HG03095 (cell line): ENCODE measurements at regions not wholly inside any gene's neighbourhood (a gene's known extent, or its start where the extent isn't known, plus 50 kb on each side); places are given as distances from the start of the nearest gene placed in this dataset.

Experiments used
- ATAC-seq: cut with Tn5 transposase; IDR thresholded peaks from one replicate; pipeline ENCODE4 v1.9.1; 2021; ENCODE audit warnings: moderate library complexity; ENCODE audit not compliant: unreplicated experiment

DNA sequence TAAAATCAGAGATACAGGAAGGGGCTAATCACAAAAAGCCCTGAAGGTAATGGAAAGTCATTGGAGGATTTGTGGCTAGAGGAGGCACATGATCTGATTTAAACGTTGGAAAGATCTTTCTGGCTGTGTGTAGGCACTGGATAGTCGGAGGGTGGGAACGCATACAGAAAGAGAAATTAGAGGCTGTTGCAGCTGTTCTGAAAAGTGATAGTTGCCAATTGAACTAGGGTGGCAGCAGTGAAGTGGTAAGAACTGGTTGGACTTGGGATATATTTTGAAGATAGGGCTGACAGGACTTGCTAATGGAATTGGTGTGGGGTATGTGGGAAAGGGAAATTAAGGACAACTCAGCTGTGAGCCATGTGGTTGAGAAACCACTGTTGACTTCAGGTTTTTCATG is 223.6 kb downstream of the OGFRL1 start:
- ATAC-seq = no peak

DNA sequence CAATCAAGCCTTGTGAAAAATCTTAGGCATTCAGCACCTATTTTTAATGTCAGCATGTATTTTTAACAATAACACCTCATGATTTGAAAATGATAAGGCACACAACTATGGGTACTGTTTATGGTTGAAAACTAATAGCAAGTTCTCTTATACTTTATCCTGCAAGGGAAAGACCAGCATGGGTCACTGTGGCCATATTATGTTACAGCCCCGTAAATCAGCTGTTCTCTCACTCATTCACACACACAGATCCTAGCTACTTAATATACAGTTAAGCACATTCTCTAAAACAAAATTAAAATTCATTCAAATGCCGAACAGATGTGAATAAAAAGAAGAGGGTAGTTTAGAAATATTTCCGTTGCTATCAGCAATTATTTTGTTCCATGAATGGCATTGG is 224.4 kb downstream of the OGFRL1 start:
- no peak for ATAC-seq

GRCh38 chr6:71523548-71523947 is 234.9 kb downstream of the OGFRL1 start:
- no peak for ATAC-seq

- ATAC-seq = no peak
These were observed 235.6 kb downstream of the OGFRL1 start for GRCh38 chr6:71524201-71524600.

DNA sequence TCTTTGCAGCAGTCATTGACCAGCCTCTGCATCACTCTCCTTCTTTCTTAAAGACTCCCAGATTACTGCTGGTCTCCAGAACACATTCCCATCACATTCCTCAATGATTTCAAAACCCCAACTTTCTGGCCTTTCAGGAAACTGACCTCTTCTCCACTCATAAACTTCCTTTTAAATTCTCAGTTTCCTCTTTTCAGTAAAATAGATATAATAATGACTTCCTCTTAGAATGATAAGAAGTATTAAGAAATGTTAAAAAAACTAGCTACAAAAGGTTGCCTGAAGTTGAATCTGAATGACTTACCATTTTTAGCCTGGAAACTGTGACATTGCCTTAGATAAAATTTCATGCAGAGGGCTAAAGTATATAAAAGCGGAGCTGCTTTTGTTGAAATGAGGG is 239.3 kb downstream of the OGFRL1 start:
- ATAC-seq = no peak

DNA sequence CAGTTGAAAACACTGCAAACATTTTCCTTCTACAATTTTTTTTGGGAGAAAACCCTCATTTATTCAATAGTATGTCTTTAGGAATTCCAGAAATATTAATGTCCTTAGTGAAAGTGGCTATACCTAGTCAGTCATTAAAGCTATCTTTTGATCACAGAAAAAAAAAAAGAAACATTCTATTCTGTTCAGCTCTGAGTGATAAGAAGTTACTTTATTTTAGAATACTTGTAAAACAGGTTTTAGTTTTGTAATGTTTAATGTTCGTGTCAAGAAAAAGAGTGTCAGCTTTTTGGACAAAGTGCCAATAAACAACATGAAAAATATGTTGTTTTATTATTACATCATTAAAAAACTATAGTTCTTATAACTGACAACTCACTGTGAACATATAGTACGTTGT is 240.4 kb downstream of the OGFRL1 start:
- no peak for ATAC-seq

DNA sequence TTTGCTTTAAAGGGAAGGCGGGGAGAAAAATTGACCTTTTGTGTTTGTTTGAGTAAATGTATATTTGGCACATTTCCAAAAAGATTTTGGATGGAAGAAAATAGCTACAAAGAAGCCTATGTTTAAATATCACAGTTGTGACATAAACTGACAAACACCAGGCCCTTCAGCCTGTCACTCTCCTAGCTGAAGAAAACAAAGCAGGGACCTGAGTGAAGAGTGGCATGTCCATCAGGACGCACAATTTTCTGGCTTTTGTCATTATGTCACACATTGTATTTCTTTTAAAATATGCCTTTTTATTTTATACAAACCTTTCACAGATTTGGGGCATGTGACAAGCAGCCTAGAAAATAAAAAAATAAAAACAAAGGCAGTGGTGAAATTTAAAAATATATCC is 241.2 kb downstream of the OGFRL1 start:
- no peak for ATAC-seq

GRCh38 chr6:71531006-71531405 is 242.4 kb downstream of the OGFRL1 start:
- no peak for ATAC-seq

DNA sequence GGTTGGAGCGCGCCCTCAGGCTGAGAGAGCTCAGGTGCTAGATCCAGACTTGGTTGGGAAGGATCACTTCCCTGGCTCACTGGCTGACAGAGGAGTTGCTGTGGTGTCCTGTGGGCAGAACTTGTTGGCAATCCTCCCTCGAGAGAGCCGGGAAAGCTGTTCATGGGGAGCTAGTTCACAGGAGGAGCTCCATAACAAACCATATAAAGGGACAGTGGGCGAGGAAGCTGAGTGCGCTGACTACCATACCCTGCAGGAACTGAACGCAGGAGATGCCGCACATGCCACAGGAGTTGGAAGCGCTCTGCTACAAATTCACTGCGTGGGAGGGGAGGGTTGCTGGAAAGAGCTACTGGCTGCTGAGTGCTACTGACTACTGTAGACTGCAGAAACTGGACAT is 243.2 kb downstream of the OGFRL1 start:
- no peak for ATAC-seq

- ATAC-seq = no peak
These were observed 245.3 kb downstream of the OGFRL1 start for GRCh38 chr6:71533939-71534379.

- no peak for ATAC-seq
These were observed 246.3 kb downstream of the OGFRL1 start for GRCh38 chr6:71534921-71535320.

- ATAC-seq = no peak
These were observed 249.1 kb downstream of the OGFRL1 start for GRCh38 chr6:71537717-71538116.

DNA sequence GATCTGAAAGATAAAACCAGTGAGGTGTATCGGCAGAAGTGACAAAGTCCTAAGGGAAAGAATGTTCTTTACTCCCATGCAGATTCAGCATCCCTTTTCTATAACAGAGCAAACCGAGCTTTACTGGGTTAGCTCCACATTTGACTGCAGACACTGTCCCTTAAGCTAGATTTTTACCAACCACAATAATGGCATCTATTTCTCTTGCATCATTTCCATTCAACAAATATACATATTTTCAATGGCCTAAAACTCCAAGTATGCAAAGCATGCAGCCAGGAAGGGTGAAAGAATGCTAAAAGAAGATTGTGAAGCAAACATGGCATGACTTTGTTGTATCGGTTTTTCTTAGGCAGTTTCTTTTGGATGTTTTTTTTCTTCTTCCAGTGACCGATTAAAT is 255.4 kb downstream of the OGFRL1 start:
- ATAC-seq = no peak

DNA sequence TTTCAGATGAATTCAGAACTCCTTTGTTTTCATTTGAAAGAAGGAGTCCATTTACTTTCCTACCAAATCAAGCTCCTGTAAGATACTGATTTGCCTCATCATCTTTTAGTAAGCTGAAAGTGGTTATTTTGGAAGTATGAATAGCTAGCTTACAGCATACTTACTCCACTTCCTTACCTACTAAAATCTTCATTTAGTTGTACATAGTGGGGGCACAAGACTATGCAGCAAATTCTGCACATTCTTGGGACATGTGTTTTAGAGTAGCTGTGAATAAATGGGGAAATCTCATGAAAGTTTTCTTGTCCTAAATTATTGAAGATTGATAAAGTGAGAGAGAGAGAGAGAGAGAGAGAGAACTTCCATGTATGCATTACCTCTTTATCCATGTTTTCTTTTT is 256.3 kb downstream of the OGFRL1 start:
- ATAC-seq = no peak

DNA sequence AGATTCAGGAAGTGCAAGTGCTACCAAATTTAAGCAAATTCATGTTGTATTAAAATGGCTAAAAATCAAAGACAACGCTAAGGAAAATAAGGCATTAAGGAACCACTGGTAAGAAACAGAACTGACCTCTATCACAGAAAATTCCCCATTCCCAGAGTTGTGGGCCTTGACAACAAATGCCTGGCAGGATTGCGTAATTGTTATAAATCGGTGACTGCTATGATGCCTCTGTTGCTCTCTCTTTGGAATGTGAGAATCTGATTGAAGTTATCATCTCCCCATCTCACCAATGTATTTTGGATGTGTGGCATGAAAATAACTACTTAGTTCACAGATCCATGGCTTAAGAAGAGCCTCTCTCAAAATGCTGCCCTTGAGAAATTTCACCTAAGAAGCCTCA is 257.3 kb downstream of the OGFRL1 start:
- ATAC-seq = no peak

GRCh38 chr6:71551798-71552197 is 263.2 kb downstream of the OGFRL1 start:
- no peak for ATAC-seq

DNA sequence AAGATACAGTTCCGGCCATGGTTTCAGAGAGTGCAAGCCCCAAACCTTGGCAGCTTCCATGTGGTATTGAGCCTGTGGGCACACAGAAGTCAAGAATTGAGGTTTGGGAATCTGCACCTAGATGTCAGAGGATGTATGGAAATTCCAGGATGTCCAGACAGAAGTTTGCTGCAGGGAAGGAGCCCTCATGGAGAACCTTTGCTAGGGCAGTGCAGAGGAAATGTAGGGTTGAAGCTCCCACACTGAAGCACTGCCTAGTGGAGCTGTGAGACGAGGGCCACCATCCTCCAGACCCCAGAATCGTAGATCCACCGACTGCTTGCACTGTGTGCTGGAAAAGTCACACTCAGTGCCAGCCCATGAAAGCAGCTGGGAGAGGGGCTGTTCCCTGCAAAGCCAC is 267.5 kb downstream of the OGFRL1 start:
- no peak for ATAC-seq

DNA sequence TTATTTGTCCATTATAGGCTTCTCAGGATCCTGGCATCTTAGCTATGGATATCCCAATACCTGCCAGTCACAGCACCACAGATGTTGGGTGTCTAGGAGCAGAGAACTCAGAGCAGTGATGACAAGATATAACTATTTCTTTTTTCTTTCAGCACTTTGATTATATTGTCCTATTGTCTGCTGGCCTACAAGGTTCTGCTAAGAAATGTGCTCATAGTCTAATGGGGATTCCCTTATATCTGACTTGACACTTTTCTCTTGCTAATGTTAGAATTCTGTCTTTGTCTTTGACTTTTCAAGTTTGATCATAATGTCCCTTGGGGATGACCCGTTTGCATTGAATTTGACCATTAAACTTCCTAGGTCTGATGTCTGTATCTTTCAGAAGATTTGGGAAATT is 270.4 kb downstream of the OGFRL1 start:
- no peak for ATAC-seq

GRCh38 chr6:71567562-71567961 is 279.0 kb downstream of the OGFRL1 start:
- no peak for ATAC-seq

DNA sequence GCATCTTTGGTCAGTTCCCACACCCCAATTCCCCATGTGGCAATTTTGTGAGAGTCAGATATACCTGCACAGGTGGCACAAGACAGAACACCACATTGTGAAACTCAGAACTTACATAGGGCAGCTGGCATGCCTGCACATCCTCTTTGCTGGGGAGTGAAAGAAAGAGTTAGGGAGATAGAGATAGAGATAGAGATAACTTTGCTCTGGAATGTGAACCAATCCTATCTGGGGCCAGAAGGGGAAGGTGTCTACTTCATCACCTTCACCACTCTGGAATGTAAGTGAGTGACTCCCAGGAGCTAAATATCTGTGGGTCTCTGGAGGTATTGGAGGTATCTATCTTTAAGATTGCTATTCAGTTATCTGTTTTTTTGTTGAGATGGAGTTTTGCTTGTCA is 289.2 kb downstream of the OGFRL1 start:
- no peak for ATAC-seq

DNA sequence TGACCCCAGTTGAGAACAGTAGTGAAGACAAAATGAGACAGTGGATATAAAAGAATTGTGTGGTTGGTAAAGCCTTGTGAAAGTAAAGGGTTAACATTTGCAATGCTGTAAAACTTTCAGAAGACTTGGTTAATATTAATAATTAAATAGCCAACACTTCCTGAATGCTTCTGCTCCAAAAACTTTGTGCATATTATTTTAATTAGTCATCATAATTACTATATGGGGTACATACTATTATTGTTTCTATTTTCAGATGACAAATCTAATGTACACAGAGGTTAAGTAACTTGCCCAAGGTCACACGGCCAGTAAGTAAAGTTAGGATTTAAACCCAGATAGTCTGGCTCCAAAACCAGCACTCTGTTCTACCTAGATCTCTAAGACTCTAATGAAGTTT is 291.3 kb downstream of the OGFRL1 start:
- ATAC-seq = no peak

- no peak for ATAC-seq
These were observed 294.2 kb downstream of the OGFRL1 start for GRCh38 chr6:71582820-71583219.

GRCh38 chr6:71584712-71585436 is 296.3 kb downstream of the OGFRL1 start:
- ATAC-seq = no peak
